ENCODE measurements at regions not wholly inside any gene's neighbourhood (a gene's known extent, or its start where the extent isn't known, plus 50 kb on each side); places are given as distances from the start of the nearest gene placed in this dataset.

- TF ChIP-seq ZNF280B (CRISPR knock-in tag; IDR thresholded peaks at IDR 0.05) (no peak), TBL1XR1 (IDR thresholded peaks at IDR 0.05; ENCODE audit: low read length in 2 of 2) (no peak), THRB (CRISPR knock-in tag; conservative IDR thresholded peaks at IDR 0.05) (no peak), FOSL1 (tag; conservative IDR thresholded peaks at IDR 0.05) (peak; percentile 88), LEF1 (IDR thresholded peaks at IDR 0.05) (peak; percentile 53; the same call in 1 of the 2 replicates), FUS (optimal IDR thresholded peaks at IDR 0.05; ENCODE audit: low read depth, low read length) (no peak), RREB1 (CRISPR knock-in tag; IDR thresholded peaks at IDR 0.05) (no peak), BACH1 (tag; IDR thresholded peaks at IDR 0.05) (peak; percentile 80), RCOR1 (IDR thresholded peaks at IDR 0.05; ENCODE audit: borderline replicate concordance in 1 of 2, low read depth in 2 of 2, low read length in 2 of 2) (no peak; a peak in 2 of 4 replicates), ZC3H11A (IDR thresholded peaks at IDR 0.05; ENCODE audit: low read depth, low read length) (no peak), ATF1 (CRISPR knock-in tag; IDR thresholded peaks at IDR 0.05) (no peak), ATF1 (tag; IDR thresholded peaks at IDR 0.05) (no peak; the same call in 1 of the 2 replicates), BRF2 (IDR thresholded peaks at IDR 0.05; ENCODE audit: borderline replicate concordance, insufficient read depth, insufficient read length) (no peak), HINFP (tag; conservative IDR thresholded peaks at IDR 0.05; ENCODE audit: low read depth) (no peak; the same call in 1 of the 2 replicates), ILF3 (IDR thresholded peaks at IDR 0.05; ENCODE audit: borderline replicate concordance) (no peak)
Observed at GRCh38 chr1:234980645-234981396, 147.8 kb downstream of the TOMM20 start (continued).

Measured in K562 (cell line).